SK-N-SH (cell line): ENCODE measurements at regions not wholly inside any gene's neighbourhood (a gene's known extent, or its start where the extent isn't known, plus 50 kb on each side); places are given as distances from the start of the nearest gene placed in this dataset.

Experiments
- CTCF ChIP-seq: fragments of 200-600 bp; sonication (generic); IDR thresholded peaks from 2 replicates; pipeline ENCODE4 v1.6.1; 2017; ENCODE audit warnings: antibody characterized with exemption, mild to moderate bottlenecking, moderate library complexity
- USF2 ChIP-seq: fragments of 150-350 bp; IDR thresholded peaks from 2 replicates; pipeline ENCODE4 v1.6.1; 2017; ENCODE audit warnings: antibody characterized with exemption, low read length, low read depth, borderline replicate concordance

DNA sequence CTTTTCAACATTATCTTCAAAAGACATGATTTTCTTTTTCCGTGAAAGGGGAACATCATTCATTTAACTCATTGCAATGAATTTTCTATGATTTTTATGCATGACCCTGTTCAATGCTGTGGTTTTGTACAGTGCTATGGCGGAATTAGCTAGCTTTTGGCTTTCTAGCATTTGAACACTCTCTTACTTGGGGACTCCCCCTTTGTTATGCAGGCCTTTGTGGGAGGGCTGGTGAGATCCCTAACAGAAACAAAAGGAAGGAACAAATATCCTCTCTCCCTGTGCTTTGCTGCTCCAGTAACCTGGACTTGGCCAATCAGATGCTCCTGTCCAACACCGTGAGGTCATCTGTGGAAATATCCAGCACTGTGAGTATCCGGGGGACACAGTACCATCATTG is 353.4 kb upstream of the FZD8 start:
- TF ChIP-seq USF2 (no peak), CTCF (no peak)
